ENCODE measurements at regions not wholly inside any gene's neighbourhood (a gene's known extent, or its start where the extent isn't known, plus 50 kb on each side); places are given as distances from the start of the nearest gene placed in this dataset.
"Not testable (repeated sequence)": the region's sequence is repeated elsewhere in the genome, so short reads cannot be mapped to it uniquely, and the experiment has no call there.

GRCh38 chr6:144624246-144624645, 339.1 kb downstream of the UTRN start:
- H3K4me3 ChIP-seq (ENCODE audit: low read depth, low read length): no peak overlapping the region
- no peak for TF ChIP-seq CTCF (IDR thresholded peaks at IDR 0.05; ENCODE audit: insufficient read depth, low read length)
- no peak for DNase-seq (ENCODE audit: low read depth)

- TF ChIP-seq CTCF (IDR thresholded peaks at IDR 0.05; ENCODE audit: insufficient read depth, low read length): no peak
- no peak for DNase-seq (ENCODE audit: low read depth)
- no peak overlapping the region for H3K4me3 ChIP-seq (ENCODE audit: low read depth, low read length)
Observed at GRCh38 chr6:144624716-144625115, 339.6 kb downstream of the UTRN start.

- no peak for DNase-seq (ENCODE audit: low read depth)
- TF ChIP-seq CTCF (IDR thresholded peaks at IDR 0.05; ENCODE audit: insufficient read depth, low read length): no peak
- no peak overlapping the region for H3K4me3 ChIP-seq (ENCODE audit: low read depth, low read length)
Observed at GRCh38 chr6:144630857-144631256, 345.7 kb downstream of the UTRN start.

- TF ChIP-seq CTCF (IDR thresholded peaks at IDR 0.05; ENCODE audit: insufficient read depth, low read length): no peak
- no peak for DNase-seq (ENCODE audit: low read depth)
- H3K4me3 ChIP-seq (ENCODE audit: low read depth, low read length): no peak overlapping the region
Observed at GRCh38 chr6:144632266-144632665, 347.1 kb downstream of the UTRN start.

- TF ChIP-seq CTCF (IDR thresholded peaks at IDR 0.05; ENCODE audit: insufficient read depth, low read length): no peak
- H3K4me3 ChIP-seq (ENCODE audit: low read depth, low read length): no peak overlapping the region
- no peak for DNase-seq (ENCODE audit: low read depth)
Observed at GRCh38 chr6:144633886-144634285, 348.8 kb downstream of the UTRN start.

GRCh38 chr6:144634371-144634770, 349.2 kb downstream of the UTRN start:
- no peak for TF ChIP-seq CTCF (IDR thresholded peaks at IDR 0.05; ENCODE audit: insufficient read depth, low read length)
- no peak overlapping the region for H3K4me3 ChIP-seq (ENCODE audit: low read depth, low read length)
- no peak for DNase-seq (ENCODE audit: low read depth)

GRCh38 chr6:144635051-144635450, 349.9 kb downstream of the UTRN start:
- no peak for DNase-seq (ENCODE audit: low read depth)
- TF ChIP-seq CTCF (IDR thresholded peaks at IDR 0.05; ENCODE audit: insufficient read depth, low read length): no peak
- H3K4me3 ChIP-seq (ENCODE audit: low read depth, low read length): no peak overlapping the region

GRCh38 chr6:144636025-144636424, 350.9 kb downstream of the UTRN start:
- DNase-seq (ENCODE audit: low read depth); H3K4me3 ChIP-seq (ENCODE audit: low read depth, low read length): not testable (repeated sequence)

All from fibroblast of the aortic adventitia (primary cell).